ENCODE measurements at regions not wholly inside any gene's neighbourhood (a gene's known extent, or its start where the extent isn't known, plus 50 kb on each side); places are given as distances from the start of the nearest gene placed in this dataset.

- Histone ChIP-seq H3K36me3 (ENCODE audit: control insufficient read depth in 2 of 3, insufficient read depth in 3 of 3, low read length in 3 of 3) (no peaks in the 10 kb centered on the region), H3K4me3 (ENCODE audit: low read length in 3 of 3) (no peak overlapping the region), H3K4me1 (ENCODE audit: control insufficient read depth in 2 of 3, insufficient read depth in 2 of 3, low read depth in 1 of 3, low read length in 3 of 3) (no peaks in the 10 kb centered on the region), H3K9ac (ENCODE audit: low read length in 3 of 3) (no peak overlapping the region), H3K9me3 (ENCODE audit: control insufficient read depth in 2 of 3, insufficient read depth in 1 of 3, low read length in 3 of 3) (no peaks in the 10 kb centered on the region), H3K27ac (ENCODE audit: low read depth in 2 of 2, low read length in 2 of 2) (no peak overlapping the region), H3K27me3 (ENCODE audit: control insufficient read depth, insufficient read depth, low read length) (no peaks in the 10 kb centered on the region)
- DNase-seq (no peak), FAIRE-seq (no peak)
- no peak for TF ChIP-seq CTCF (IDR thresholded peaks at IDR 0.05; ENCODE audit: borderline replicate concordance, extremely low read depth, insufficient read depth)
- intact Hi-C loops (cut with DNase I), result no loop called here
These were observed 92.0 kb upstream of the TNIP3 start for GRCh38 chr4:121255986-121256750.

- Histone ChIP-seq H3K27ac (ENCODE audit: low read depth in 2 of 2, low read length in 2 of 2) (no peak overlapping the region), H3K4me1 (ENCODE audit: control insufficient read depth in 2 of 3, insufficient read depth in 2 of 3, low read depth in 1 of 3, low read length in 3 of 3) (no peaks in the 10 kb centered on the region), H3K9me3 (ENCODE audit: control insufficient read depth in 2 of 3, insufficient read depth in 1 of 3, low read length in 3 of 3) (no peaks in the 10 kb centered on the region), H3K4me3 (ENCODE audit: low read length in 3 of 3) (no peak overlapping the region), H3K36me3 (ENCODE audit: control insufficient read depth in 2 of 3, insufficient read depth in 3 of 3, low read length in 3 of 3) (no peaks in the 10 kb centered on the region), H3K27me3 (ENCODE audit: control insufficient read depth, insufficient read depth, low read length) (no peaks in the 10 kb centered on the region), H3K9ac (ENCODE audit: low read length in 3 of 3) (no peak overlapping the region)
- DNase-seq, result no peak
- no peak for TF ChIP-seq CTCF (IDR thresholded peaks at IDR 0.05; ENCODE audit: borderline replicate concordance, extremely low read depth, insufficient read depth)
- intact Hi-C loops (cut with DNase I), result no loop called here
- FAIRE-seq, result no peak
These were observed 89.8 kb upstream of the TNIP3 start for GRCh38 chr4:121253961-121254360.

GRCh38 chr4:121252224-121252806 is 88.2 kb upstream of the TNIP3 start:
- Histone ChIP-seq H3K4me3 (ENCODE audit: low read length in 3 of 3) (no peak overlapping the region), H3K9me3 (ENCODE audit: control insufficient read depth in 2 of 3, insufficient read depth in 1 of 3, low read length in 3 of 3) (no peaks in the 10 kb centered on the region), H3K36me3 (ENCODE audit: control insufficient read depth in 2 of 3, insufficient read depth in 3 of 3, low read length in 3 of 3) (no peaks in the 10 kb centered on the region), H3K27ac (ENCODE audit: low read depth in 2 of 2, low read length in 2 of 2) (no peak overlapping the region), H3K9ac (ENCODE audit: low read length in 3 of 3) (no peak overlapping the region), H3K4me1 (ENCODE audit: control insufficient read depth in 2 of 3, insufficient read depth in 2 of 3, low read depth in 1 of 3, low read length in 3 of 3) (no peaks in the 10 kb centered on the region), H3K27me3 (ENCODE audit: control insufficient read depth, insufficient read depth, low read length) (no peaks in the 10 kb centered on the region)
- intact Hi-C loops (cut with DNase I), result no loop called here
- peak; percentile 76 for TF ChIP-seq CTCF (IDR thresholded peaks at IDR 0.05; ENCODE audit: borderline replicate concordance, extremely low read depth, insufficient read depth)
- FAIRE-seq (peak; percentile 47), DNase-seq (peak; percentile 52 to 90 (median 74))

Measured in kidney (tissue), 13 donors.